ENCODE measurements at regions not wholly inside any gene's neighbourhood (a gene's known extent, or its start where the extent isn't known, plus 50 kb on each side); places are given as distances from the start of the nearest gene placed in this dataset.

GRCh38 chr2:71832388-71832787 is 315.3 kb downstream of the CYP26B1 start:
- no peak for DNase-seq

DNA sequence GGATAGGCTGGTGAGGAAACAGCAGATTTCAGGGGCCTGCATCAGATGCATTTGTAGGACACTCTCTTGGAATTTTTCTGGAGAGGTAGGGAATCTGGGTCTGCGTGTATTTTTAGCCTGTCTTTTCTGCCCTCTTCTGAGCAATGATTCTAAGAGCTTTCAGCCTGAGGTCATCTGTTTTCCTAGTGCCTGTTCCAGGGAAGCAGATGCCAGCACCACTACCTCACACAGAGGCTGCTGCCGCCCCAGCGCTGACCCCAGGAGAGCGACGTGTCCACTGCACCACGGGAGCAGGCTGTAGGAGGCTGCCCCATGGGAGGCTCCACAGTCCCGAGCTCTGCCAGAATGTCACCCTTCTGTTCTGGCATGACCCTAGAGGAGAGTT is 316.5 kb downstream of the CYP26B1 start:
- peak in 1 of 2 experiments; percentile 4 for DNase-seq

GRCh38 chr2:71830497-71831192 is 317.0 kb downstream of the CYP26B1 start:
- no peak for DNase-seq

GRCh38 chr2:71829008-71829407 is 318.7 kb downstream of the CYP26B1 start:
- no peak for DNase-seq

- DNase-seq: no peak
Observed at GRCh38 chr2:71827973-71828372, 319.7 kb downstream of the CYP26B1 start.

DNA sequence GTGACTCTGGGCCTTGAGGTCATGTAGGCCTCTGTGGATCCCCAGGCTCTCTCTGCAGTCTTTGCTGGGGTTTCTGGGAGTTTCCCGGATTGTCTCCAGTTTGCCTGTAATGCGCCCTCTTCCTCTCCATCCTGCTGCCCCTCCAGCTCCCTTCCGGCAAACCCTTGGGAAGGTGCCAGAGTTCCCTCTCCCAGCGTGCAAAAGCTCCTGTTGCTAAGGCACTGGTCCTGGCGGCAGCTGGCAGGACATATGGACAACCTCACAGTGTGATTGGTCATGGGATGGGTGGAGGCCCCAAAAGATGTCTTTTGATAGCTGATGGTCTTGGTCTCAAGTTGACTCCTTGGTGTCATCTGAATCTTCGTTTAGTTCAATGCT is 320.1 kb downstream of the CYP26B1 start:
- DNase-seq: no peak

- DNase-seq: no peak
Observed at GRCh38 chr2:71826826-71827523, 320.7 kb downstream of the CYP26B1 start.

DNA sequence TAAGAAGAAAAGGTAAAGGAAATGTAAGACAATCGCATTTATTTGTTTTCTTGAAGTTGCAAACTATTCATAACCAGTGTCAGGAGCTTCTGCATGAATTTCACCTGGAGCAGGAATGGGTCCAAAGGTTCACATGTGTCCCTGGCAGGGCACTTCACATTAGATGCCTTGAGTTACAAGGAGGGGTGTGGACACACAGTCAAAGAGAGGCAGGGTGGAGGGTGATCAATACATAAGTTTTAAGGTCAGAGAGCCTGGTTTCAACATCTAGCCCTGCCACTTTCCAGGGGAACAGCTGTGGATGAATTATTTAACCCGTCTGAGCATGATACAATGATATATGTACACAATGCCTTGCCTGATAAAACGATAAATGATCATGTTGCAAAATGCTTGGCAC is 321.4 kb downstream of the CYP26B1 start:
- DNase-seq: no peak

DNA sequence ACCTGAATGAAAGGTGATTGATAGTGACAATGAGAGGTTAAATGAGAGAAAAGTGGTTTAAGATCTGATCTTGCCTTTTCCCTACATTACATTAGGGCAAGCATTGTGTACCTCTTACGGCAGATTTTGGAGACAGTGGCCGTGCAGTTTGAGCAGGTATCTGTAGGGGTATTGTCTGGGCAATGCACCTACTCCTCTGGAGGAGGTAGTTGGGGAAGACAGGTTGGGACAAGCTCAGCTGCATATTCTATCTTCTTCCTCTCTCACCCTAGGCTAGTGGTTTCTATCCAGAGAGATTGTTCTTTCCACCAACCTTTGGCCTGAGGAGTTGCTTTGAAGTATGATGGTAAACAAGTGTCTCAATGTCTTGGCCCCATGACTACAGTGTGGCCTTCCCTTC is 323.2 kb downstream of the CYP26B1 start:
- DNase-seq: no peak

DNA sequence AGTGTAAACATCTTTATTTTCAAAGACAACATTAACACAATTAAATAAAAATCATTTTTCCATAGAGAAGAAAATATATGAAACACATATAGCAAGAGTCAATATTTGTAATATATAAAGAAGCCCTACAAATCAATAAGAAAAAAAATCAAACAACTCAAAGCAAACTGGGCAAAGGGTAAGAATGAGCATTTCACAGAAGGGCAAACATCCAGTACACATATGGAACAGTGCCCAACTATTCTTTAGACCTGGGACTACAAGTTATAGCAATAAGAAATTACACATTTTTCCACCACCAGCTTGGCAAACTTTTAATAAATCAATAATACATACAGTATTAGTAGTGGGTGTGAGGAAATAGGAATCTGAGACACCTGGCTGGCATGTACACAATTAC is 324.1 kb downstream of the CYP26B1 start:
- no peak for DNase-seq

- no peak for DNase-seq
Observed at GRCh38 chr2:71822463-71822862, 325.2 kb downstream of the CYP26B1 start.

GRCh38 chr2:71821856-71822255 is 325.8 kb downstream of the CYP26B1 start:
- no peak for DNase-seq

DNA sequence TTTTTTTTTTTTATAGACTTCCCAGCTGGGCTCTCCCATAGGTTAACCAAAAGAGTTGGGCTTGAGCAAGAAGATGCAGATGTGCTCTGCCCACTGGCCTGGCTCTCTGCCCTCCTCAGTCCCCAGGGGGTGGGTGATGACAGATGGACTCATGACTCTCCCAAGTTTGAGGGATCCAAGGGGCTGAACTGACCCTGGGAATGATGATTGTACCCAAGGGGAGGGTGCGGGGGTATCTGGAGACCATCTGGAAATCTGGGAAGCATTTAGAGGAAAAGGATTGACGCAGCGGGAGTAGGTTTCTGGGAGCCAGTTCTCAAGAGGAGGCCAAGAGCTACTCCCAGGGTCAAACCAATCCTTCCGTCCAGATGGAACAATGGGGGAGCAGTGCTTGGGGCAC is 330.8 kb downstream of the CYP26B1 start:
- no peak for DNase-seq

GRCh38 chr2:71815701-71816474 is 331.8 kb downstream of the CYP26B1 start:
- DNase-seq: no peak

DNA sequence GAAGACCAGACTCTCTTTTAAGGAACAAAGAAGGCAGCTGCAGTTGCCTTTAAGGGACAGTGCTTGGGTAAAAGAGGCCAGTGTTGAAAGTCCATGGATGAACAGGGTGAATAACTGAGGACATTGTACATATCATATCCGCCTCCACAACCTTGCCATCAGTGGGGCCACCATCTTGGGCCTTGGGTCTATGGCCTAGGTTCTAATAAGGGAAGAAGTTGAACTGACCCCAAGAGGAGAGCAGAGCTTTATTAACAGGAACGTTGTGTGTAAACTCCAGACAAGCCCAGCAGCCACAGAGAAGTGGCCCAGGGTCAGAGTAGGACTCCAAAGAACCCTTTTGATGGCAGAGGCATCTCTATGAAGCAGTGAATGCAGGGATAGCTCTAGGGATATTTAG is 332.8 kb downstream of the CYP26B1 start:
- no peak for DNase-seq

- DNase-seq: no peak
Observed at GRCh38 chr2:71813807-71814470, 333.7 kb downstream of the CYP26B1 start.

GRCh38 chr2:71813315-71813714 is 334.3 kb downstream of the CYP26B1 start:
- no peak for DNase-seq

DNA sequence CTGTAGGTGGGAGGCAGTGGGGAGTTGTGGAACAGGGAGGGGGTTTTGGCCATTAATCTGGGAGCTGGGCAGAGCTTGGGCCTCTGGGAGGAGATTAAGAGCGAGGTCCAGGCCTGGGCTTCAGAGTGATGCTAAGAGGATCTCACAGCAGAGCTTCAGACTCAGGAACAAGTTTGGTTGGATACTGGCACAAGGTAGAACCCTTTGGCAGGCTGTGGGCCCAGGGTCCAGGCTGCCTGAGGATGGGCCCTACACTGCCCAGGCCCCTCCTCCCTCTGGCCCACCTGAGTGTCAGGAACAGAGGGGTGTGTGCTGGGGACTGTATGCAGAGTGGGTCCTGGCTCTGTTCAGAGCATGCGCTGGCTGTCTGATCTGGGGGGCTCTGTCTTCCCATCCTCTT is 334.9 kb downstream of the CYP26B1 start:
- DNase-seq: no peak

GRCh38 chr2:71811726-71812125 is 335.9 kb downstream of the CYP26B1 start:
- no peak for DNase-seq

DNA sequence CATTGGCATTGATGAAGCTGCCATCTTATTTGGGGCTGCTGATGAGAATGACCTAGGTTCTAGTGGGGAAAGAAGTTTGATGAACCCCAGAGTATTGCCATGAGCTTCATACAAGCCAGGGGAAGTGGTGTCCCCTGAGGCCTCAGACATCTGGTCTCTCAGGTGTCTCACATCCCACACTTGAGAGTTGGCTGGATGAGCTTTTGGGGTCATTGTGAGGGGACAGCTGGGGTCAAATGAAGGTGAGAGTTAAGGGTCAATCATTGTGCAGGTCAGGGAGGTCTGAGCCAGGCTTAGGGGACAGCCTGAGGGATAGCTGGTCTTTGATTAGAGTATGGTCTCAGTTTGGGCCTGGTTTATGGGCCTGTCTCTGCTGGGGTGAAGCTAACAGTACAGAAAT is 336.5 kb downstream of the CYP26B1 start:
- DNase-seq: no peak

- no peak for DNase-seq
Observed at GRCh38 chr2:71807581-71808451, 339.8 kb downstream of the CYP26B1 start.

DNA sequence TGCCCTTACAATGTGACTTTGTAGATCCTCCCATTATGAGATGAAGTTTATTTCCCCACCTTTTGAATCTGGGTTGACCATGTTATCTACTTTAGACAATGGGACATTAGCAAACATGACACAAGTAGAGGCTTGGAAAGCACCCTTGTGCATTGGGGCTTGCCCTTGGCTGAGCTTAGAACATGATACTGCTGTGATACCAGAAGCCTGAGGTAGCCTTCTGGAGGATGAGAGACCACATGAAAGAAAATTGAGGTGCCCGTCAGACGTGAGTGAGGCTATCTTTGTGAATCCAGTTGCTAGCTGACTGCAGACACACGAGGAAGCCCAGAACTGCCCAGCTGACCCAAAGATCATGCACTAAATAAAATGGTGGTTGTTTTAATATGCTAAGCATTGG is 341.2 kb downstream of the CYP26B1 start:
- DNase-seq: no peak
